Tibial nerve (tissue), 4 donors: ENCODE measurements at regions not wholly inside any gene's neighbourhood (a gene's known extent, or its start where the extent isn't known, plus 50 kb on each side); places are given as distances from the start of the nearest gene placed in this dataset.

Experiments used
- CTCF ChIP-seq, 5 experiments: fragments of 200-600 bp in 3 of 5; fragments of 450-650 bp in 2 of 5; sonication (generic) in 3 of 5; IDR thresholded peaks; one replicate each; pipeline ENCODE4 v1.5.1; 2016 to 2019; ENCODE audit warnings: antibody characterized with exemption in 5 of 5, mild to moderate bottlenecking in 3 of 5, moderate library complexity in 2 of 5
- EP300 ChIP-seq, 2 donors: sonication (generic); formaldehyde crosslinking; IDR thresholded peaks; one replicate each; pipeline ENCODE4 v1.6.1; 2017; ENCODE audit warnings: antibody characterized with exemption in 2 of 2, mild to moderate bottlenecking in 1 of 2
- POLR2A ChIP-seq, 2 donors: fragments of 450-650 bp; IDR thresholded peaks; one replicate each; pipeline ENCODE4 v1.6.1; 2017; ENCODE audit warnings: antibody characterized with exemption in 2 of 2, mild to moderate bottlenecking in 2 of 2, moderate library complexity in 2 of 2

GRCh38 chr2:144274131-144274530 lies 245.8 kb downstream of the ZEB2 start:
- TF ChIP-seq CTCF (IDR thresholded peaks at IDR 0.05) (no peak), EP300 (IDR thresholded peaks at IDR 0.05) (no peak), POLR2A (IDR thresholded peaks at IDR 0.05) (no peak)
